ENCODE measurements at regions not wholly inside any gene's neighbourhood (a gene's known extent, or its start where the extent isn't known, plus 50 kb on each side); places are given as distances from the start of the nearest gene placed in this dataset.

- Histone ChIP-seq H2AFZ (ENCODE audit: low read length) (no peak overlapping the region), H3K4me1 (ENCODE audit: insufficient read depth, low read length) (peaks cover 6% of the 10 kb centered on the region; the same call in 1 of the 2 replicates), H3K4me3 (ENCODE audit: low read length) (no peak overlapping the region), H3K27me3 (ENCODE audit: low read length) (no peaks in the 10 kb centered on the region), H3K4me2 (ENCODE audit: low read length) (no peak overlapping the region), H3K9ac (ENCODE audit: low read length) (no peak overlapping the region), H3K9me3 (ENCODE audit: low read length) (no peaks in the 10 kb centered on the region), H3K36me3 (ENCODE audit: low read depth, low read length) (no peaks in the 10 kb centered on the region), H3F3A (ENCODE audit: low read length, unreplicated experiment) (no peaks in the 10 kb centered on the region), H4K20me1 (ENCODE audit: low read length) (no peaks in the 10 kb centered on the region), H3K79me2 (ENCODE audit: low read length) (no peaks in the 10 kb centered on the region), H3K27ac (ENCODE audit: low read length) (no peak overlapping the region), H3K9me2 (replicated peaks; ENCODE audit: low read length) (no peaks in the 10 kb centered on the region)
- ChIA-PET POLR2A (ENCODE audit: unreplicated experiment) (no interaction called here), CTCF (no interaction called here)
- intact Hi-C loops (cut with micrococcal nuclease), result no loop called here
- TF ChIP-seq EZH2phosphoT487 (IDR thresholded peaks at IDR 0.05; ENCODE audit: borderline replicate concordance, low read length), result no peak
- DNase-seq (no peak), ATAC-seq (no peak)
- BruUV-seq (replicated peaks), result no TSS peak
Measured at GRCh38 chr1:221188458-221188857, 309.2 kb downstream of the HLX start.

GRCh38 chr1:221190249-221190648 lies 311.0 kb downstream of the HLX start:
- ATAC-seq (no peak), DNase-seq (no peak)
- Histone ChIP-seq H3K27me3 (ENCODE audit: low read length) (no peaks in the 10 kb centered on the region), H3K4me1 (ENCODE audit: insufficient read depth, low read length) (no peaks in the 10 kb centered on the region), H3K27ac (ENCODE audit: low read length) (no peak overlapping the region), H4K20me1 (ENCODE audit: low read length) (no peaks in the 10 kb centered on the region), H3K79me2 (ENCODE audit: low read length) (no peaks in the 10 kb centered on the region), H3K36me3 (ENCODE audit: low read depth, low read length) (no peaks in the 10 kb centered on the region), H3K9ac (ENCODE audit: low read length) (no peak overlapping the region), H3K4me3 (ENCODE audit: low read length) (no peak overlapping the region), H3K9me3 (ENCODE audit: low read length) (no peaks in the 10 kb centered on the region), H3K4me2 (ENCODE audit: low read length) (no peak overlapping the region), H3K9me2 (replicated peaks; ENCODE audit: low read length) (no peaks in the 10 kb centered on the region), H2AFZ (ENCODE audit: low read length) (no peak overlapping the region), H3F3A (ENCODE audit: low read length, unreplicated experiment) (no peaks in the 10 kb centered on the region)
- ChIA-PET CTCF (no interaction called here), POLR2A (ENCODE audit: unreplicated experiment) (no interaction called here)
- intact Hi-C loops (cut with micrococcal nuclease), result no loop called here
- TF ChIP-seq EZH2phosphoT487 (IDR thresholded peaks at IDR 0.05; ENCODE audit: borderline replicate concordance, low read length), result no peak
- no peak for TF ChIP-seq EZH2 (IDR thresholded peaks at IDR 0.05; ENCODE audit: low read length, unreplicated experiment)
- no peak for TF ChIP-seq CTCF (conservative IDR thresholded peaks at IDR 0.05; ENCODE audit: low read depth, low read length)
- BruUV-seq (replicated peaks), result no TSS peak

GRCh38 chr1:221192055-221192454 lies 312.8 kb downstream of the HLX start:
- no peaks in the 10 kb centered on the region for H4K20me1 ChIP-seq (ENCODE audit: low read length)
- intact Hi-C loops (cut with micrococcal nuclease), result no loop called here
- no TSS peak for BruUV-seq (replicated peaks)
- no peak overlapping the region for H3K27ac ChIP-seq (ENCODE audit: low read length)
- DNase-seq (no peak), ATAC-seq (no peak)
- no peaks in the 10 kb centered on the region for H3K36me3 ChIP-seq (ENCODE audit: low read depth, low read length)
- H3F3A ChIP-seq (ENCODE audit: low read length, unreplicated experiment), result no peaks in the 10 kb centered on the region
- POLR2A ChIA-PET (ENCODE audit: unreplicated experiment), result no interaction called here
- H3K4me3 ChIP-seq (ENCODE audit: low read length), result no peak overlapping the region
- no peaks in the 10 kb centered on the region for H3K9me2 ChIP-seq (replicated peaks; ENCODE audit: low read length)
- H3K79me2 ChIP-seq (ENCODE audit: low read length), result no peaks in the 10 kb centered on the region
- no peaks in the 10 kb centered on the region for H3K4me1 ChIP-seq (ENCODE audit: insufficient read depth, low read length)
- no peaks in the 10 kb centered on the region for H3K27me3 ChIP-seq (ENCODE audit: low read length)
- CTCF ChIA-PET, result interaction anchor here (0.7 kb wide), 1 partner anchor 148 kb away, joined by 3 read pairs; no protein-coding TSS in a partner anchor
- H3K4me2 ChIP-seq (ENCODE audit: low read length), result no peak overlapping the region
- H3K9me3 ChIP-seq (ENCODE audit: low read length), result 0 out of 2 replicates have a peak, but pooled peaks cover 8% of the 10 kb centered on the region
- no peak overlapping the region for H3K9ac ChIP-seq (ENCODE audit: low read length)
- H2AFZ ChIP-seq (ENCODE audit: low read length), result no peak overlapping the region
- TF ChIP-seq EZH2 (IDR thresholded peaks at IDR 0.05; ENCODE audit: low read length, unreplicated experiment), result no peak

DNA sequence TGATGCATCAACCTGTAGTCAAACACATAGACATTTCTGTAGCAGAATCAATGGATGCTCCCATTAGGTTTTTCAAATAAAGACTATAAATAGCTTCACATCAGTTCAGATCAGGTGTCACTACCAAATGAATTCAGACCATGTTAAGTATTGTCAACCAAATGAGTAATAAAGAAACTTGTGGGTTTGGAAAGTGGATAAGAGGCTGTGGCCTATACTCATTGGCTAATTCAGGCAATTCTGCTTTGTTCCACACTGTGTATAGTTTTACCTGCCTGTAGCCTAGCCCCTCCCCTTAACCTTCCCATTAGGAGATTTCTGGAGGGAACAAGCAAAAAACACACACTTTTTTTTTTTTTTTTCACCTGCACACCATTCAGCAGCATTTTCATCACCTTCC lies 321.2 kb downstream of the HLX start:
- Histone ChIP-seq H3K9me3 (ENCODE audit: low read length) (peaks cover 11% of the 10 kb centered on the region; the same call in 1 of the 2 replicates), H2AFZ (ENCODE audit: low read length) (no peak overlapping the region), H3K27ac (ENCODE audit: low read length) (no peak overlapping the region), H3K27me3 (ENCODE audit: low read length) (no peaks in the 10 kb centered on the region), H3F3A (ENCODE audit: low read length, unreplicated experiment) (no peaks in the 10 kb centered on the region), H3K9me2 (replicated peaks; ENCODE audit: low read length) (no peaks in the 10 kb centered on the region), H3K4me1 (ENCODE audit: insufficient read depth, low read length) (peaks cover 17% of the 10 kb centered on the region), H3K9ac (ENCODE audit: low read length) (no peak overlapping the region), H3K36me3 (ENCODE audit: low read depth, low read length) (no peaks in the 10 kb centered on the region), H3K79me2 (ENCODE audit: low read length) (no peaks in the 10 kb centered on the region), H3K4me3 (ENCODE audit: low read length) (no peak overlapping the region), H3K4me2 (ENCODE audit: low read length) (no peak overlapping the region), H4K20me1 (ENCODE audit: low read length) (no peaks in the 10 kb centered on the region)
- intact Hi-C loops (cut with micrococcal nuclease), result loop anchor here (5.0 kb wide), 4 partner anchors 98 to 388 kb away; no protein-coding TSS in a partner anchor
- no peak for TF ChIP-seq EZH2phosphoT487 (IDR thresholded peaks at IDR 0.05; ENCODE audit: borderline replicate concordance, low read length)
- BruUV-seq (replicated peaks), result no TSS peak
- CTCF ChIA-PET, result no interaction called here
- no peak for ATAC-seq
- DNase-seq, result no peak
- POLR2A ChIA-PET (ENCODE audit: unreplicated experiment), result no interaction called here

Measured in PC-3 (cell line).